K562 (cell line): ENCODE measurements at regions not wholly inside any gene's neighbourhood (a gene's known extent, or its start where the extent isn't known, plus 50 kb on each side); places are given as distances from the start of the nearest gene placed in this dataset.

Experiments
- EZH2 ChIP-seq: IDR thresholded peaks from 2 replicates; pipeline ENCODE4 v1.6.1; 2012; ENCODE audit warnings: low read depth, mild to moderate bottlenecking, inconsistent platforms, low read length, borderline replicate concordance
- SETDB1 ChIP-seq: IDR thresholded peaks from one replicate; pipeline ENCODE4 v1.6.1; 2012; ENCODE audit warnings: low read length, control low read depth, inconsistent platforms

- TF ChIP-seq EZH2 (no peak), SETDB1 (no peak)
These were observed 905.9 kb downstream of the CENPC start for GRCh38 chr4:66639361-66639760.
